GM13977 (cell line): ENCODE measurements at regions not wholly inside any gene's neighbourhood (a gene's known extent, or its start where the extent isn't known, plus 50 kb on each side); places are given as distances from the start of the nearest gene placed in this dataset.

Experiments used
- DNase-seq: peaks from one replicate; pipeline ENCODE4 v3.0.0; 2012; ENCODE audit warnings: low spot score
- in situ Hi-C: fragments of 300-500 bp; cut with MboI; formaldehyde crosslinking; loops from one replicate; pipeline ENCODE4 v1.12.0; 2022; ENCODE audit warnings: low sequenced_read_pairs, low pct_unique_long_range_greater_than_20kb, mixed read lengths, inconsistent platforms; ENCODE audit not compliant: unreplicated experiment
- TF ChIP-seq, protein P1 (sequence below): IDR thresholded peaks from 2 replicates; pipeline ENCODE4 v1.5.1; 2012; ENCODE audit warnings: mild to moderate bottlenecking, control low read depth; ENCODE audit not compliant: insufficient read depth; ENCODE audit errors: extremely low read depth, missing control alignments

DNA sequence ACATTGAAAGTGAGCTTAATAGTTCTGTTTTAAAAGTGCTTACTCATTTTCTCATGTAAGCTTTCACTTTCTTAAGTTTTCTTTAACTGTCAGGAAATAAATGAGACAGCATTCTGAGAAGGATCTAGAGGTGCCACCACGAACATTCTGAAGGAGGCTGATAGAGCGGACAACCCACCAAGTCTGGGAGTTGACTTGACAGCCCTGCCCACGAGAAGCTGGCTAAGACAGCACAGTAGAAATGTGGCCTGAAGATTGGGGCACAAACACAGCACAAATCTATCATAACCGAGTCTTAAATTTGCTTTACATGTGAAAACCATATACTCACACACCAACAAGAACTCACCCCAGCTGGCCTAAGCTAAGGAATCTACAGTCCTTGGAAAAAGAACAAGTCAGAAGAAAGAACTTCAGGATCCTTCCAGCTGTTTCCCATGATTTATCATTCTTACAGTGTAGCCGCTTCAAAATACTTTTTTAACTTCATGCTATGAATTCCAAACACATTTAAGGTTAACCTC, 144.2 kb upstream of the TNFAIP3 start:
- in situ Hi-C loops = no loop called here
- TF ChIP-seq, protein P1, sequence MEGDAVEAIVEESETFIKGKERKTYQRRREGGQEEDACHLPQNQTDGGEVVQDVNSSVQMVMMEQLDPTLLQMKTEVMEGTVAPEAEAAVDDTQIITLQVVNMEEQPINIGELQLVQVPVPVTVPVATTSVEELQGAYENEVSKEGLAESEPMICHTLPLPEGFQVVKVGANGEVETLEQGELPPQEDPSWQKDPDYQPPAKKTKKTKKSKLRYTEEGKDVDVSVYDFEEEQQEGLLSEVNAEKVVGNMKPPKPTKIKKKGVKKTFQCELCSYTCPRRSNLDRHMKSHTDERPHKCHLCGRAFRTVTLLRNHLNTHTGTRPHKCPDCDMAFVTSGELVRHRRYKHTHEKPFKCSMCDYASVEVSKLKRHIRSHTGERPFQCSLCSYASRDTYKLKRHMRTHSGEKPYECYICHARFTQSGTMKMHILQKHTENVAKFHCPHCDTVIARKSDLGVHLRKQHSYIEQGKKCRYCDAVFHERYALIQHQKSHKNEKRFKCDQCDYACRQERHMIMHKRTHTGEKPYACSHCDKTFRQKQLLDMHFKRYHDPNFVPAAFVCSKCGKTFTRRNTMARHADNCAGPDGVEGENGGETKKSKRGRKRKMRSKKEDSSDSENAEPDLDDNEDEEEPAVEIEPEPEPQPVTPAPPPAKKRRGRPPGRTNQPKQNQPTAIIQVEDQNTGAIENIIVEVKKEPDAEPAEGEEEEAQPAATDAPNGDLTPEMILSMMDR = no peak
- no peak for DNase-seq

- TF ChIP-seq, protein P1 = no peak
- in situ Hi-C loops = no loop called here
- DNase-seq = no peak
Observed at GRCh38 chr6:137723273-137724017, 143.6 kb upstream of the TNFAIP3 start.

GRCh38 chr6:137724018-137724403, 143.0 kb upstream of the TNFAIP3 start:
- TF ChIP-seq, protein P1 = no peak
- in situ Hi-C loops = no loop called here
- DNase-seq = no peak

- in situ Hi-C loops = no loop called here
- TF ChIP-seq, protein P1 = no peak
- DNase-seq = no peak
Observed at GRCh38 chr6:137724495-137725211, 142.4 kb upstream of the TNFAIP3 start.

DNA sequence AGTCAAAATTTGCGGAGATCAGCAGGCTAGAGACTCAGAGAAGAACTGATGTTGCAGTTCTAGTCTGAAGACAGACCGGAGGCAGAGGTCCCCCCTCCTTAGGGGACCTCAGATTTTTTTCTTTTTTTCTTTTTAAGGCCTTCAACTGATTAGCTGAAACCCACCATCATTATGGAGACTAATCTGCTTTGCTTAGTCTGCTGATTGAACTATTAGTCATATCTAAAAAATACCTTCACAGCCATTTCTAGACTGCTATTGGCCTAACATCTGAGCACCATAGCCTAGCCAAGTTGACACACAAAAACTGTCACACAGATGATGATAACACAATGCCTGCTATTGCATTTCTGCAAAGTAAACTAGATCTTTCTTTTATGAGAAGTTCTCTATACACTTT, 141.1 kb upstream of the TNFAIP3 start:
- TF ChIP-seq, protein P1 = no peak
- no peak for DNase-seq
- in situ Hi-C loops = no loop called here

DNA sequence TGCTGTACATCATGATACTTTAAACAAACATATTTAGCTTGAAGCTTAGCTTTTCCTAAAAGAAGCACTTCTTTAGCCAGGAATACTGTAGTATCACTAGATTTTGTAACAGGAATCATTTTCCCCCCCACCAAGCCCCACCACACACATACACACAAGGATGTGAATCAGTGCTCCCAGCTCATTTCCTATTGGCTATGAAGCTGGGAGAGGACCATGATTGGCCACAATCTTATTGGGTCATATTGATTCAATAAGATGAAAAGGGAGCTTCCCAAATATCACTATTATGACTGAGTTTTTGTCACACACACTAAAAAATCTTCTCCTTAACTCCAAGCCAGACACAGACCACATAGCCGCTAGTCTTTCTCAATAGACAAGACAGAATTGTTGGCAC, 140.5 kb upstream of the TNFAIP3 start:
- no peak for DNase-seq
- TF ChIP-seq, protein P1 = no peak
- in situ Hi-C loops = no loop called here
